Retinal pigment epithelial cell (primary cell): ENCODE measurements at regions not wholly inside any gene's neighbourhood (a gene's known extent, or its start where the extent isn't known, plus 50 kb on each side); places are given as distances from the start of the nearest gene placed in this dataset.

Source experiments
- DNase-seq: peaks from one replicate; pipeline ENCODE4 v3.0.0-alpha.2; 2010; ENCODE audit warnings: low read depth
- H3K4me3 ChIP-seq: 2 replicates; pipeline ENCODE4 v1.5.1; 2011; ENCODE audit warnings: mild to moderate bottlenecking, low read length, control low read depth, moderate library complexity
- TF ChIP-seq, protein P1 (sequence below): conservative IDR thresholded peaks from 2 replicates; pipeline ENCODE4 v1.5.1; 2011; ENCODE audit warnings: low read depth, low read length, control low read depth, inconsistent platforms

DNA sequence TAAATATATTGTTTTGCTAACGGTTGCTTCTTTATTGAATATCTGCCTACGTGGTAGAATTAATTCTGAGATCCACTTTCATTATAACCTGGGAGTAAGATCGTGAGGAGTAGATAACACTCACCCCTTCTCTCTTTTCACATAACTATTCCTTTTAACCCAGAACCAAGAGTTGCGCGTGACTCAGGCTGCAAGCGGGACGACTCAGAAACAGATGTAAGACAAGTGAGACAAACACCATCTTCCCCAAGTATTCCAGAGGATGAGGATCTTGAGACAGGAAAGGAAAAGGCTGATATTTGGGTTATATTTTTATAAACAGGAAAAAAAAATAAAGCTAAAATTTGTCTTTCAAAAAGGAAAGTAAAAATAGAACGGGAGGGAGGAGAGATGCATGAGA is 318.8 kb upstream of the NOCT start:
- TF ChIP-seq, protein P1, sequence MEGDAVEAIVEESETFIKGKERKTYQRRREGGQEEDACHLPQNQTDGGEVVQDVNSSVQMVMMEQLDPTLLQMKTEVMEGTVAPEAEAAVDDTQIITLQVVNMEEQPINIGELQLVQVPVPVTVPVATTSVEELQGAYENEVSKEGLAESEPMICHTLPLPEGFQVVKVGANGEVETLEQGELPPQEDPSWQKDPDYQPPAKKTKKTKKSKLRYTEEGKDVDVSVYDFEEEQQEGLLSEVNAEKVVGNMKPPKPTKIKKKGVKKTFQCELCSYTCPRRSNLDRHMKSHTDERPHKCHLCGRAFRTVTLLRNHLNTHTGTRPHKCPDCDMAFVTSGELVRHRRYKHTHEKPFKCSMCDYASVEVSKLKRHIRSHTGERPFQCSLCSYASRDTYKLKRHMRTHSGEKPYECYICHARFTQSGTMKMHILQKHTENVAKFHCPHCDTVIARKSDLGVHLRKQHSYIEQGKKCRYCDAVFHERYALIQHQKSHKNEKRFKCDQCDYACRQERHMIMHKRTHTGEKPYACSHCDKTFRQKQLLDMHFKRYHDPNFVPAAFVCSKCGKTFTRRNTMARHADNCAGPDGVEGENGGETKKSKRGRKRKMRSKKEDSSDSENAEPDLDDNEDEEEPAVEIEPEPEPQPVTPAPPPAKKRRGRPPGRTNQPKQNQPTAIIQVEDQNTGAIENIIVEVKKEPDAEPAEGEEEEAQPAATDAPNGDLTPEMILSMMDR, result no peak
- DNase-seq, result no peak
- no peak overlapping the region for H3K4me3 ChIP-seq

DNA sequence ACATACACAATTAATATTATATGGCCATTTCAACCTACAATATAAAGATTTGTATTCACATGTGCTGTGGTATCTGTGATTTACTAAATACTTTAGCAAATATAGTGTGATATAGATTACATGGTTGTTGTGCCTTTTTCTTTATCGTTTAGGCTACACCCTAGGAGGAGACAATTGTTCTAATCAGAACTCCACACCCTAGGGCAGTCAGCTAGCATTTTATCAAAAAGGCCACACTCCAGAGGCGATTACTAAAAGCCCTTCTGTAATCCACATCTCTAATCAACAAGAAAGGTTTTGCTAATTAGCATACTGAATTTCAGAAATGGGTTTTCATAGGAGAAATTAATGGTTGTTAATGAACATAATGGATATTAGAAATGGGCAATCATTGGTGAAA is 319.5 kb upstream of the NOCT start:
- no peak for DNase-seq
- H3K4me3 ChIP-seq, result no peak overlapping the region
- TF ChIP-seq, protein P1, result no peak

DNA sequence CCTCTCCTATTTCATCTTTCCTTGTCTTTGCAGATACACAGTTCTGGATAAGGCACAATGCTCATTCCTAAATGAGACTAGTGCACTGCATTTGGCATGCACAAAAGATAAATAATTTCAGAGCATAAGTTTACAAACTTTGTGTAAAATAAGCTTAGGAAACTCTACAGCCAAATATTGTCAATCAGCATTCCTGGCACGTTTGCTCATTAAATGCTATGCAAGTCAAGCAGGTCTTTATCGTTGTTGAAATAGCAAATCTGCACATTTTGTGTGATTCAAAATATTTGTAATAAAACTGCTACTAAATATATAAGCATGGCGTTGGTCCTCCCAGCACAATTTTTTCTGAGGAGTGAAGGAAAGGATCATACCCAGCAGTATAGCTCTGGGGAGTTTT is 322.1 kb upstream of the NOCT start:
- TF ChIP-seq, protein P1, result no peak
- DNase-seq, result no peak
- H3K4me3 ChIP-seq, result no peak overlapping the region

DNA sequence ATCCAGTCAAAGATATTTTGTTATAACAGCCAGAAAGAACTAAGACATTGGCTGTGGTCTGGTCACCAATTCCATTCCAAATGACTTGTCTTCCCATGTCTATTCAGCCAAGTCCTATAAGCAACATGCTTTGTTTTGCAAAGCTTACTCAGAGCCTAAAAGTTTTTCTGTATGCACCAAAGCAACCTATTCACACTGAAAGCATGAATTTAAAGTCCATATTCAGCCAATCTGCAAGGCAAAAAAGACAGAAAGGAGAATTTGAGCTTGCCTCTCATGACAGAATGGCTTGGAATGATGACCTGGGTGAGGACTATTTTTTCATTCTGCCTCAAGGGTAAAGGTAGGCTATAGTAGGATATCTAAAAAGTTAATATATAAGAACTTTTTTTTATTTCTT is 323.2 kb upstream of the NOCT start:
- no peak overlapping the region for H3K4me3 ChIP-seq
- no peak for DNase-seq
- TF ChIP-seq, protein P1, result no peak

DNA sequence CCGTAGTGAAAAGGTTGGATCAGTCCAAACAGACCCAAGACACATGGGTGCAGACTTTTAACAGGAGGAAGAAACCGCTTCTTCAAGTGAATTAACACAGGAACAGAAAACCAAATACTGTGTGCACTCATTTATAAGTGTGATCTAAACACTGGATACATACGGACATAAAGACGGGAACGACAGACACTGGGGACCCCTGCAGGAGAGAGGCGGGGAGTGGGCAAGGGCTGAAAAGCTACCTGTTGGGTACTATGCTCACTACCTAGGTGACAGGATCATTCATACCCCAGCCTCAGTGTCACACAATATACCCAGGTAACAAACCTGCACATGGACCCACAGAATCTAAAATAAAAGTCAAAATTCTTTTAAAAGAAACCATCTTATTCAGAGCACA is 326.0 kb upstream of the NOCT start:
- DNase-seq, result no peak
- TF ChIP-seq, protein P1, result no peak

DNA sequence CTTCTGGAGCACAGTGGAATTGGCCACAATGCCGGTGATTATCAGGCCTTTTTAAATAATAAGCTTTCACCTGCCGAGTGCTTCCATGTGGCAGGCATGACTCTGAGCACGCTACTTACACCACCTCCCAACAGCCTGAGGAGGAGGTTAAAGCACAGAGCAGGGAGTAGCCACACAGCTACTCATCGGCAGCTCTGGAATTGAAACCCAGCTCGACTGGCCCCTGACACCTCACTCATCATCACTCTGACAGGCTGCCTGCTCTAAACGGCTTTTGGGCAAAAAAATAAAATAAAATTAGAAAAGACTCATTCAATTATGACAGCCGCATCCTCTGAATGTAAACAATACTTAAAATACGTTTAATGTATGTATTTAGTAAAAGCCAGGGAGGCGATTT is 326.4 kb upstream of the NOCT start:
- no peak for DNase-seq
- no peak overlapping the region for H3K4me3 ChIP-seq
- TF ChIP-seq, protein P1, result no peak

More for the DNA sequence above, 326.0 kb upstream of the NOCT start:
- H3K4me3 ChIP-seq, result no peak overlapping the region

DNA sequence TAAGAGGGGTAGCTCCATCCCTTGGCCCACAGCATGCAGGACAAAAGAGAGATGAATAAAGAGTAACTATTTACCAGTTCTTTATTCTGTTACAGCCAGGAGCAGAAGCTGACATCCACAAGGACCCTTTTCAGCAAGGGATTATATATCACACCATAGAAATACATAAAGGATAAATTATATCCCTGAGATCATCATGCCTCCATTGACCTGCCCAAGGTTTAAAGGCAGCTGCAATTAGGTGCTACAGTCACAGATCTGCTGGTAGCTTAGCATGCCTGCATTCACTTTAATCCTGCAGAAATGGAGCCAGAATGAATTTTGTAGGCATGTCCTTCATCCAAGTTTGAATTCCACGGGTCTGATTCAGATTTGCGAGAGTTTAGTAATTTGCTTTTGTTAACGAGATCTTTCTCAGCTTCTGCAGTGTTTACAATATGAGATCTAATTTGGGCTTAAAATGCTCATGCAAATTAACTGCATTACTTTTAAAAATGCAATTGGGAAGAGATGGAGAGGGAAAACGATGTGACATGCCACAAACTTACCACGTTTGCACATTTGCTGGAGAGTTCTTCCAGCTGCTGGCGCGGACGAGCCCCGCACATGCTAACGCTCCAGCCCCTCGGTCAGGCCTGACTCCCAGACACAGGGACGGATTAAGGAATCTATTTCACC is 327.0 kb upstream of the NOCT start:
- H3K4me3 ChIP-seq, result peak overlapping the region; percentile 21
- DNase-seq, result peak; percentile 68
- TF ChIP-seq, protein P1, result no peak
